AG09319 (cell line): ENCODE measurements at regions not wholly inside any gene's neighbourhood (a gene's known extent, or its start where the extent isn't known, plus 50 kb on each side); places are given as distances from the start of the nearest gene placed in this dataset.

Experiments used
- DNase-seq: peaks from one replicate; pipeline ENCODE4 v3.0.0-alpha.2; 2010; ENCODE audit warnings: low read depth; ENCODE audit errors: extremely low read depth
- TF ChIP-seq, protein P1 (sequence below): IDR thresholded peaks from 2 replicates; pipeline ENCODE4 v1.5.1; 2011; ENCODE audit warnings: low read depth, mild to moderate bottlenecking, inconsistent platforms, low read length, moderate library complexity

DNA sequence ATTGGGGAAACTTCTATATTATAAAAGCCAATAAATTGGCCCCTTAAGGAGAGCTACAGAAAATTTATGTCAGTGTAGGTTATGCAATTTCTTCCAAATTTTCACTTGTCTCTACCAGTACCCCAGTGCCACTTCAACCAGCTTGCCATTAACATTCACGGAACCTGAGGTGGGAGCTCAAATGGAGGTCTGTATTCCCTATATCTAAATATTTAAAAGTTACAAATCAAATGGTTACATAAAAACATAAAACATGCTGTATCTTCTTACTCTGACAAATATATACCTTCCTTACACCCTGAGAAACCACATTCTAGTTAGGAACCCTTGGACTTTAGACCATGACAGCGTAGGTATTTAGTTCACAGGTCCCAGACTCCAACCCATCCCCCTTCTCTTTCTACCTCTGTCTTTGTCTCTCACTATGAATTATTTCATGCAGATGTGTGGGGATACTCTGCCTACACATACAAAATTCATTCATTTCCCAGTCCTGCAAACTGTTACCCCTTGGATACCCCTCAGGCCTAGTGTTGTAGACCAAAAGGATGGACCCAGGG is 127.8 kb upstream of the PMFBP1 start:
- TF ChIP-seq, protein P1, sequence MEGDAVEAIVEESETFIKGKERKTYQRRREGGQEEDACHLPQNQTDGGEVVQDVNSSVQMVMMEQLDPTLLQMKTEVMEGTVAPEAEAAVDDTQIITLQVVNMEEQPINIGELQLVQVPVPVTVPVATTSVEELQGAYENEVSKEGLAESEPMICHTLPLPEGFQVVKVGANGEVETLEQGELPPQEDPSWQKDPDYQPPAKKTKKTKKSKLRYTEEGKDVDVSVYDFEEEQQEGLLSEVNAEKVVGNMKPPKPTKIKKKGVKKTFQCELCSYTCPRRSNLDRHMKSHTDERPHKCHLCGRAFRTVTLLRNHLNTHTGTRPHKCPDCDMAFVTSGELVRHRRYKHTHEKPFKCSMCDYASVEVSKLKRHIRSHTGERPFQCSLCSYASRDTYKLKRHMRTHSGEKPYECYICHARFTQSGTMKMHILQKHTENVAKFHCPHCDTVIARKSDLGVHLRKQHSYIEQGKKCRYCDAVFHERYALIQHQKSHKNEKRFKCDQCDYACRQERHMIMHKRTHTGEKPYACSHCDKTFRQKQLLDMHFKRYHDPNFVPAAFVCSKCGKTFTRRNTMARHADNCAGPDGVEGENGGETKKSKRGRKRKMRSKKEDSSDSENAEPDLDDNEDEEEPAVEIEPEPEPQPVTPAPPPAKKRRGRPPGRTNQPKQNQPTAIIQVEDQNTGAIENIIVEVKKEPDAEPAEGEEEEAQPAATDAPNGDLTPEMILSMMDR = no peak
- DNase-seq = no peak

DNA sequence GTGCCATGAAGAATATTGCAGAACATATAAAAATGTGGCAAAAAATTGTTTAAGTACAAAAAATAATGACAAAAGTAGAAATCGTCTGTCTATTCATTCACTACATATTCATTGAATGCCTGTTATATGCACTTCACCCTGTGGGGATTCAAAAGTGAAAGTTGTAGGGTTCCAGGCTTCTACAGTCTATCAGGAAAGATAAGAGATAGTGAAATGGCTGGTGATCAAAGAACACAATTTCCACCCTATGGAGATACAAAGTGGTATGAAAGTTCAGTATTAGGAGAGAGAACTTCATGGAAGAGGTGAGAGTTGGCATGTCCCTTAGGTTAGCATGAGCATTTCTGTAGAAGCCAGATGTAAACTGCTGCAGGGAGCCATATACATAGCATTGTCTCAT is 127.0 kb upstream of the PMFBP1 start:
- TF ChIP-seq, protein P1 = no peak
- no peak for DNase-seq

DNA sequence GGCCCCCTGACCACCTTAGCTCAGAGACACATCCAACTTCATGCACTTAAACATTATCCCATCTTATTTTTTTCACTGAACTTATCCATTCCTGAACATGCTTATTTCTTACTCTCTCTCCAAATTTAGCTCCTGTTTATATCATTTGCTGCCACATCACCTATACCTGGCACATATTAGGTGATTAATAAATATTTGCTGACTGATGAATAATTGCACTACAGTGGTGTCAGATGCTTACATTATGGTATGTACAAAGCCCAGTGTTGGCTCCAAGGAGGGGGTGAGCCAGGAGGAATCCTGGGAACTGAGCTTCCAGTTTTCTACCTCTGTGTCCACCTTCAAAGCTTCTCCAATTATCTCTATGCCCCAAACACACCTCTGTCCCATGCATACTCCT is 124.0 kb upstream of the PMFBP1 start:
- DNase-seq = no peak
- TF ChIP-seq, protein P1 = no peak

DNA sequence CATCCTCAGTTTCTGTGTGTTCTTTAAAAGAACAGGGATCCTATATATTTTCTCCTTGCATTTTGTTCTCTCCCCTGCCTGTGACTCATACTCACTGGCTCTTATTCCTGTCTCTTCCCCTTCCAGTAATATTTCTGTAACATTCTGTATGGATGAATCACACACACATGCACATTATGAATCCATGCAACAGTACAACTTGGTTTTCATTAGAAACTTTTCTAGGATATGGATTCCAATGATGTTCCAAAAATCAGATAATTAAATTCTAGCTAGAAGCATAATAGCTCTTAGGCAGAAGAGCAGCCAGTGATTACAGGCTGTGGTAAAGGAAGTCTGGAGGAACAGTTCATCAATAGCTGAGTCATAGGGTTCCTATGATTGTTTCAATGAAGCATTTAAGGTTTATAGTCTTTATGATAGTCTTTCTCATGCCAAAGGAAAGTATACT is 119.6 kb upstream of the PMFBP1 start:
- TF ChIP-seq, protein P1 = no peak

DNA sequence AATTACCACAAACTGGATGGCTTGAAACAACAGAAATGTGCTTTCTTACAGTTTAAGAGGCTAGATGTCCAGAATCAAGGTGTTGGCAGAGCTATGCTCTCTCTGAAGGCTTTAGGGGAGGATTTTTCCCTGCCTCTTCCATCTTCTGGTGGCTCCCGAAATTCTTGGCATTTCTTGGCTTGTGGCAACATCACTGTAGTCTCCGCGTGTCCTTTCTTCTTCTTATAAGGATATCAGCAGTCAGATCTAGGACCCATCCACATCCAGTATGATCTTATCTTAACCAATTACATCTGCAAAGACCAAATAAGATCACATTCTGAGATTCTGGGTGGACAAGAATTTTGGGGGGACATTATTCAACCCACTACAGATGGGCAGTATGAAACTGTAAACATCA is 119.2 kb upstream of the PMFBP1 start:
- TF ChIP-seq, protein P1 = no peak
- DNase-seq = no peak

More for the DNA sequence above, 119.6 kb upstream of the PMFBP1 start:
- DNase-seq = peak; percentile 70

DNA sequence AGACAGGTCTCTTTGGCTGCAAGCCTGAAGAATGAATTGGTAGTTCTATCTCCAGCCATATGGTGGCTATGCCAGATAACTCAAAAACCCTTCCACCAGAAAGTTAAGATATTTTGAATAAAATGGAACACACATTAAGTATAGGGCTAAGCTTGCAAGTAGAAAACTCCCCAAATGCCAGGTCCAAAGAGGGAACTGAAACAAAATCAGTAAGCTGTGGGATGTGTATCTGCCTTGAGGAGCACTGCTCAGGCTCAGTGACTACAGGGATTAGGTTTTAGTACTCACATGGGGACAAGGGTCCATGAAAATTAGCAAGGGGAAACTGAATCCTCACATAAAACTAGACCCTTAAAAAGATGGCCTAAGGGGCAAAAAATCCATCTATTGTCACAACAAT is 115.7 kb upstream of the PMFBP1 start:
- DNase-seq = no peak
- TF ChIP-seq, protein P1 = no peak

DNA sequence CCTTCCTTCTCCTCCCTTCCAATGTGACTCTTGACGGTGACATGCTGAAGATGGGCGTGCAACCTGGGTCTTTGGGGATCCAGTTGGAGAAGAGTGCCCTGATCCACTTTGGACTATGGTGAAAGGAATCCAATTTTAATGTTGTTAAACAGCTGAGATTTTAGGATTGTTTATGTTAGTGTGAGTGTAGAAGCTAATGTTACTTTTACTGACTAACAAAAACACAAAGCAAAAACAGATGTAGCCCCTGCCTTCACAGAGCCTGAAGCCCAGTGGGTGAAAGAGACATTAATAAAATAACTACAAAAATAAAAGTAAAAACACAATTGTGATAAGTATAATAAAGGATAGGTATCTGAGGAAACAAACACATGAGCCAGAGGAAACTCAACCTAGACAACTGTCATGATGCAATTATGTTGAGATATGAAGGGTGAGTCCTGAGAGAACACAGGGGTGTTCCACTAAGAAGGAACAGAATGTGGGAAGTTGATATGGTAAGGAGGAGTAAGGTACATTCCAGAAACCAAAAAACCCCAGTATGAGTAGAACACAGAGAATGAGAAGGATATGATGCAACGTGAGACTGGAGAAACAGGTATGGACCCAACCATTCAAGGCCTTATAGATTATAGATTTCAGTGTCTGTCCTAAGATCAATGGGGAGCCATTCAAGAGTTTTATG is 115.1 kb upstream of the PMFBP1 start:
- TF ChIP-seq, protein P1 = no peak
- no peak for DNase-seq
